ENCODE measurements at regions not wholly inside any gene's neighbourhood (a gene's known extent, or its start where the extent isn't known, plus 50 kb on each side); places are given as distances from the start of the nearest gene placed in this dataset.

DNA sequence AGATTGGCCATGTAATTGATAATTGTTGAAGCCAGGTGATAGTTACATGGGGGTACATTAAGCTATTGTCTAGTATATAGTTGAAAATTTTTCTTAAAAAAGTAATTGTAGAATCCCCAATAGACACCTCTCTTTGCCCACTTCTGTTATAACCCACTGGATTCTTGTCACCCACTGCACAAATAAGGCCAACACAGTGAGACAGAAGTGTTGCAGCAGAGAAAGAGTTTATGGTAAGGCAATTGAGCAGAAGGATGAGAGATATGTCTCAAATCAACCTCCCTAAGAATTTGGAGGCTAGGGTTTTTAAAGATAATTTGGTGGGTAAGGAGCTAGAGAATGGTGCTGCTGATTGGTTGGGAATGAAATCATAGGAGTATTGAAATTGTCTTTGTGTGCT, 270.3 kb upstream of the TAC1 start:
- Histone ChIP-seq H3K9me3 (ENCODE audit: control insufficient read depth in 4 of 4, low read length in 3 of 4) (peaks cover 0 to 5% (median under 1%) of the 10 kb centered on the region in 4 donors), H3K36me3 (ENCODE audit: control insufficient read depth in 4 of 4, insufficient read depth in 3 of 4, low read depth in 1 of 4, low read length in 3 of 4) (no peaks in the 10 kb centered on the region), H3K4me1 (ENCODE audit: control insufficient read depth in 4 of 4, insufficient read depth in 4 of 4, low read length in 3 of 4) (no peaks in the 10 kb centered on the region), H3K9ac (ENCODE audit: low read depth in 1 of 2, low read length in 2 of 2) (no peak overlapping the region), H3K27ac (ENCODE audit: low read depth in 1 of 2, low read length in 2 of 2) (no peak overlapping the region), H3K27me3 (ENCODE audit: control insufficient read depth in 4 of 4, insufficient read depth in 4 of 4, low read length in 3 of 4) (no peaks in the 10 kb centered on the region), H3K4me3 (ENCODE audit: low read depth in 1 of 3, low read length in 3 of 3) (no peak overlapping the region)
- DNase-seq (ENCODE audit: low spot score) = no peak
- TF ChIP-seq HNF4A (conservative IDR thresholded peaks at IDR 0.05) (no peak), RAD21 (IDR thresholded peaks at IDR 0.05) (no peak)

DNA sequence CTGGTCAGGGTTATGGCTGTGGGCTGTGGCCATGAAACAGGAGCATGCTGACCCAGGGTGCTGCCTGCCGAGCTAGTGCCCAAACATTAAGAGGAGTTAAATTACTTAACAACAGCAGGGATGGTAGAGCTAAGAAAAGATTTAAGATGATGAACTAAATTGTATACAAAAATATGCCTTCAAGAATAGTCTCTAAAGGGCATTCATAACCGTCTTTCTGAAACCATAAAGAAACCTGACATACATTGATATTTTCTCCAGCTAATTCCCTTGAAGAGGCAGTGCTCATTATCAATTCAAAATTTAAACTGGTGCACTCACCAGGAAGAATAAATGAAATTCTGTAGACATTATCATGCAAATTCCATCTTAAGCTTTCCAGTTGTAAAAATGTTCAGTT, 265.8 kb upstream of the TAC1 start:
- H3K27ac ChIP-seq (ENCODE audit: low read depth in 1 of 2, low read length in 2 of 2) = no peak overlapping the region
- TF ChIP-seq SP1 (IDR thresholded peaks at IDR 0.05) (no peak), GABPA (IDR thresholded peaks at IDR 0.05 in 1 of 2, conservative IDR thresholded peaks at IDR 0.05 in 1 of 2) (no peak), TAF1 (conservative IDR thresholded peaks at IDR 0.05) (no peak), FOXA2 (IDR thresholded peaks at IDR 0.05) (no peak), FOXA1 (IDR thresholded peaks at IDR 0.05) (no peak), JUND (IDR thresholded peaks at IDR 0.05) (no peak), EGR1 (IDR thresholded peaks at IDR 0.05; ENCODE audit: low read depth in 2 of 2) (no peak)
- TF ChIP-seq, protein P1, sequence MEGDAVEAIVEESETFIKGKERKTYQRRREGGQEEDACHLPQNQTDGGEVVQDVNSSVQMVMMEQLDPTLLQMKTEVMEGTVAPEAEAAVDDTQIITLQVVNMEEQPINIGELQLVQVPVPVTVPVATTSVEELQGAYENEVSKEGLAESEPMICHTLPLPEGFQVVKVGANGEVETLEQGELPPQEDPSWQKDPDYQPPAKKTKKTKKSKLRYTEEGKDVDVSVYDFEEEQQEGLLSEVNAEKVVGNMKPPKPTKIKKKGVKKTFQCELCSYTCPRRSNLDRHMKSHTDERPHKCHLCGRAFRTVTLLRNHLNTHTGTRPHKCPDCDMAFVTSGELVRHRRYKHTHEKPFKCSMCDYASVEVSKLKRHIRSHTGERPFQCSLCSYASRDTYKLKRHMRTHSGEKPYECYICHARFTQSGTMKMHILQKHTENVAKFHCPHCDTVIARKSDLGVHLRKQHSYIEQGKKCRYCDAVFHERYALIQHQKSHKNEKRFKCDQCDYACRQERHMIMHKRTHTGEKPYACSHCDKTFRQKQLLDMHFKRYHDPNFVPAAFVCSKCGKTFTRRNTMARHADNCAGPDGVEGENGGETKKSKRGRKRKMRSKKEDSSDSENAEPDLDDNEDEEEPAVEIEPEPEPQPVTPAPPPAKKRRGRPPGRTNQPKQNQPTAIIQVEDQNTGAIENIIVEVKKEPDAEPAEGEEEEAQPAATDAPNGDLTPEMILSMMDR (IDR thresholded peaks at IDR 0.05; ENCODE audit: low read depth, low read length, missing input control) = no peak
- TF ChIP-seq, protein P2, sequence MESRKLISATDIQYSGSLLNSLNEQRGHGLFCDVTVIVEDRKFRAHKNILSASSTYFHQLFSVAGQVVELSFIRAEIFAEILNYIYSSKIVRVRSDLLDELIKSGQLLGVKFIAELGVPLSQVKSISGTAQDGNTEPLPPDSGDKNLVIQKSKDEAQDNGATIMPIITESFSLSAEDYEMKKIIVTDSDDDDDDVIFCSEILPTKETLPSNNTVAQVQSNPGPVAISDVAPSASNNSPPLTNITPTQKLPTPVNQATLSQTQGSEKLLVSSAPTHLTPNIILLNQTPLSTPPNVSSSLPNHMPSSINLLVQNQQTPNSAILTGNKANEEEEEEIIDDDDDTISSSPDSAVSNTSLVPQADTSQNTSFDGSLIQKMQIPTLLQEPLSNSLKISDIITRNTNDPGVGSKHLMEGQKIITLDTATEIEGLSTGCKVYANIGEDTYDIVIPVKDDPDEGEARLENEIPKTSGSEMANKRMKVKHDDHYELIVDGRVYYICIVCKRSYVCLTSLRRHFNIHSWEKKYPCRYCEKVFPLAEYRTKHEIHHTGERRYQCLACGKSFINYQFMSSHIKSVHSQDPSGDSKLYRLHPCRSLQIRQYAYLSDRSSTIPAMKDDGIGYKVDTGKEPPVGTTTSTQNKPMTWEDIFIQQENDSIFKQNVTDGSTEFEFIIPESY (IDR thresholded peaks at IDR 0.05) = no peak
- peaks cover 0 to 2% (median 0%) of the 10 kb centered on the region in 4 donors for H3K27me3 ChIP-seq (ENCODE audit: control insufficient read depth in 4 of 4, insufficient read depth in 4 of 4, low read length in 3 of 4)
- H3K9me3 ChIP-seq (ENCODE audit: control insufficient read depth in 4 of 4, low read length in 3 of 4) = peaks cover 0 to 5% (median under 1%) of the 10 kb centered on the region in 4 donors
- H3K4me3 ChIP-seq (ENCODE audit: low read depth in 1 of 3, low read length in 3 of 3) = no peak overlapping the region
- DNase-seq (ENCODE audit: low spot score) = no peak
- no peaks in the 10 kb centered on the region for H3K4me1 ChIP-seq (ENCODE audit: control insufficient read depth in 4 of 4, insufficient read depth in 4 of 4, low read length in 3 of 4)
- H3K36me3 ChIP-seq (ENCODE audit: control insufficient read depth in 4 of 4, insufficient read depth in 3 of 4, low read depth in 1 of 4, low read length in 3 of 4) = no peaks in the 10 kb centered on the region
- WGBS = 59% methylated on average over 2 of the region's 2 CpGs
- no peak overlapping the region for H3K9ac ChIP-seq (ENCODE audit: low read depth in 1 of 2, low read length in 2 of 2)

DNA sequence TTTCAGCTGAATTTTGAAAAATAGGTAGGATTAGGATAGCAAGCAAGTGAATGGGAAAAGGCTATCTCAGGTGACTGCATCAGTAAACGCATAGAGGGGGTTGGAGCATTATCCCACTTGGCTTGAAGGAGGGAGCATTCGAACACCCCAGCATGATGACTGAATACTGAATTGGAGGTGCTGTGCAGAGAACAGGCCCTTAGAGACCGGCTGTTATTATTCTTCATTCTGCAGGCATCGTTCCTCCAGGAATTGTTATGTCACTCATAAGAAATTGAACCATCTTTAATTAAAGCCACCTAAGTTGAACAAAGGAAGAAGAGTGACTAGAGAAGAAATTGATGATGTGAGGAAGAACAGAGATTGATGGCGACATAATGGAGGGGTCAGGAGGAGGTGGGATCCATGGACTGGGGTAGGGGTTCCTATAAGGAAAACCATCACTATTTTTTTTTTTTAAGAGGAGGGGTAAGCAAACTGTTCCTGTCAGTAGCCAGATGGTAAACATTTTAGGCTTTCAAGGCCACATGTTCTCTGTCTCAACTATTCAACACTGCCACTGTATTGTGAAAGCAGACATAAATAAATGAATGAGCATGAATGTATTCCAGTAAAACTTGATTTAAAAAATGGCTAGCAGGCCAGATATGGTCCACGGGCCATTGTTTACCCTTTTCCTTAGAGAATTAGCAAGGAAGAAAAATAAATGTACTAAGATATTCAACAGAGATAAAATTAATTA, 264.7 kb upstream of the TAC1 start:
- Histone ChIP-seq H3K27ac (ENCODE audit: low read depth in 1 of 2, low read length in 2 of 2) (no peak overlapping the region), H3K4me3 (ENCODE audit: low read depth in 1 of 3, low read length in 3 of 3) (no peak overlapping the region), H3K36me3 (ENCODE audit: control insufficient read depth in 4 of 4, insufficient read depth in 3 of 4, low read depth in 1 of 4, low read length in 3 of 4) (no peaks in the 10 kb centered on the region), H3K27me3 (ENCODE audit: control insufficient read depth in 4 of 4, insufficient read depth in 4 of 4, low read length in 3 of 4) (peaks cover 0 to 5% (median 0%) of the 10 kb centered on the region in 4 donors), H3K9me3 (ENCODE audit: control insufficient read depth in 4 of 4, low read length in 3 of 4) (no peaks in the 10 kb centered on the region), H3K9ac (ENCODE audit: low read depth in 1 of 2, low read length in 2 of 2) (no peak overlapping the region), H3K4me1 (ENCODE audit: control insufficient read depth in 4 of 4, insufficient read depth in 4 of 4, low read length in 3 of 4) (no peaks in the 10 kb centered on the region)
- 71% methylated on average over 6 of the region's 6 CpGs for WGBS
- DNase-seq (ENCODE audit: low spot score) = no peak
- TF ChIP-seq, protein P3, sequence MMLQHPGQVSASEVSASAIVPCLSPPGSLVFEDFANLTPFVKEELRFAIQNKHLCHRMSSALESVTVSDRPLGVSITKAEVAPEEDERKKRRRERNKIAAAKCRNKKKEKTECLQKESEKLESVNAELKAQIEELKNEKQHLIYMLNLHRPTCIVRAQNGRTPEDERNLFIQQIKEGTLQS (IDR thresholded peaks at IDR 0.05) = no peak
- TF ChIP-seq SP1 (IDR thresholded peaks at IDR 0.05) (no peak), FOXA1 (IDR thresholded peaks at IDR 0.05) (no peak)

Measured in liver (tissue), 8 donors.